Lung microvascular endothelial cell (primary cell): ENCODE measurements at regions not wholly inside any gene's neighbourhood (a gene's known extent, or its start where the extent isn't known, plus 50 kb on each side); places are given as distances from the start of the nearest gene placed in this dataset.
A peak's percentile ranks its signal among the peaks of the same experiment; 100 is the strongest.

Experiments
- DNase-seq, 2 donors: peaks; one replicate each; pipeline versions ENCODE4 v3.0.0 to v3.0.0-alpha.2; 2010; ENCODE audit warnings: low read depth in 2 of 2

DNA sequence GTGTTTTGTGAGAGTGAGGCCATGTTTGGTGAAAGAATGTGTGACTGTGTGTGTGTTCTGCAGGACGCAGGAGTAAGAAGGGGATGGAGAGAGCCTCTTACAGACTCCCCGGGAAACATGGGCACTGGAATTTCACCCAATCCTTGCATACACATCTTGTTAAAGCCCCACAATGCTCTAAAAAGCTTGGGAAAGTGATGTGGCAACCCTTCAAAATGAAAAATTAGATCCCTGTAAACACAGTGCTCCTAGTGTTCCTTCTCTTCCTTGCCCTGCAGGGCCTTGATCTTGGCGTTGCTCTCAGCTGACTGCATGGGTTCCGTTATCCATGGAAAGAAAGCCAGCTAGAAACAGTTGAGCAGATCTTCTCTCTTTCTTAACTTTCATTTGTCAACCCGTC, 701.7 kb downstream of the SEMA5A start:
- DNase-seq = no peak

DNA sequence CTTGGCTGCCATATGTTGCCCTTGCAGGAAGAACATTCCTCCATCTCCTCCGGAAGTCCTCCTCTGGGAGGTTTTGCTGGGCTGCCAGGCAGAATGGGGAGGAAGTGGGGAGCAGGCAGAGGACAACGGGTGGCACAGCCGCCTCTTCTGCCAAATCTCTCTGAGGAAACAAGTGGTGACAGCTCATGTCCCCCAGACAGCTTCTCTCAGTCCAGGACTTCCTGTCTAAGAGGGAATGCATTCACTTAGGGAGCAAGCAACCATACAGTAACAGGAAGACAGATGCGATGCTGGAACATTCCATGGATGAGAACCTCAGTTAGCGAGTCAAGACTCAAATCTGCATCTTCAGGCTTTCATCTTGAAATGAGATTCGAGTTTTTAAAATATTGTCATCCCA, 701.0 kb downstream of the SEMA5A start:
- DNase-seq = peak; percentile 19 to 61

DNA sequence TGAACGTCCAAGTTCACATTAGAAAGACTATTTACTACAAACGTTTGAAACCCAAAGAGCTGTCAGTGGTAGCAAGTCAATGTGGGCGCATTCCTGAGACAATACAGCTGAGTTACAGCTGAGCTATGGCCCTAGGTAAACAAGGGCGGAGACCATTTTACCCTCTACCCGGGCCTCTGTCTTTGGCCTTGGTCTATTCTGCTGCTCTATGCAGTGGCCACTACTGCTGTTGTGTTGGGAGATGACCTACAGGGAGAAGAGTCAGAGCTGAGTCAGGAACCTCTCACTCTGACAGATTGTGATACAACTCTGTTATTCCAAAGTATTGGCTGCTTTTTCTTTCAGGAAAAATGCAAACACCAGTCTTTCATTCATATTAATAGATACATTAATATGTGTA, 700.6 kb downstream of the SEMA5A start:
- peak in 1 of 2 donors; percentile 56 for DNase-seq

DNA sequence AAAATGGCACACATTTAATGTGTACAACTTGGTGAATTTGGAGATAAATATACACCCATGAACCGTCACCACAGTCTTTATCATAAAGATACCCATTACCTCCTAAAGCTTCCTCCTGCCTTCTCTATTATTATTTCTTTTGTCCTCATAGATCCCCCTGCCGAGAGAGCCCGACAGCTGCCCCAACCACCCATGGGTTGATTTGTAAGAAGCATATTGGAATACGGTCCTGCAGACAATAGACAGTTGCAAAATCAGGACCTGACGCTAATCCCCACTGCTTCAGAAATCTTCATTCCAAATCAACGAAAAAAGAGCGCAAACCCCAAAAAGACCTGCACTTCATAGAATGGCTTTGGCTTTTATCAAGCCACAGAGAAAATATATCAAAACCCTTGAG, 697.5 kb downstream of the SEMA5A start:
- DNase-seq = no peak

DNA sequence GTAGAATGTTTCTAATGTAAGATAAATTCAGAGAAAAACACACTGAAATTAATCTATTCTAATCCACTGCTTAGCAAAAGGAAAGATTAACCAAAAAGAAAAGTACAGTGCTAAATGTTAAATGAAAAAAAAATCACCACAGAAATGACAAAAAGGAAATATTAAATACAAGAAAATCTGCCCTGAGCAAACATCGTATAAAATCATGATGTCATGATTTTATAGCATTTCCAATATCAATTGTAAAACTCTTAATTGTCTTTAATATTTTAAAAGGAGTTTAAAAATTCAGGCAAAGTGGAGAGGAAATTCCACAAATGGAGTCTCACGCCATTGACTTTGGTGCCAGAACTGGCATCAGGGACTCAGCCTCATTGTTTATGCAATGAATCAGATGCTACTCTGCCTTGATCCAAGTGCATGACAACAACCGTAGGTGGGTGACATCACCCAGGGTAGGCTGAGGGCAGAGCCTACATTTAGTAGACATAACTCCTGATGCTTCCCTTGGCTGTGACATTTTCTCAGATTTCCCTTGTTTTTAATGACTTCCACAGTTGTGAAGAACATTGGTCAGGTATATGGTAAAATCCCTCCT, 696.8 kb downstream of the SEMA5A start:
- DNase-seq = peak; percentile 78 to 87

DNA sequence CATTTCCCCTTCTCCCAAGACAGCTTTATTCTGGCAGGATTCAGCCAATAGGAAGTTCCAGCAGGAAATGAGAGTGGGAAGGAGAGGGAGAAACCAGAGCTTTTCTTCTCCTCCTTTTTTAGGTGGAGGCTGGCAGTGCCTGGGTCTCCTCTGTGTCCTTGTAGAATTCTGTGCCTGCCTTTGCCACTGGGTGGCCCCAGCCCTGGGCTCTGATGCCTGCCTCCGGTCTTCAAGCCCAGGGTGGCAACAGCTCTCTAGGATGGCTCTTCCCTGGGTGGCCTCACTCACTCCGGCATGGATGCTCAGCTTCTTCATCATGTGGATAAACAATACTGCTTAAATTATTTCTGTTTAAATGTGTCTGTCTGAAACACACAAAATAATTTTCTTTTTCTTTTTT, 694.8 kb downstream of the SEMA5A start:
- no peak for DNase-seq

DNA sequence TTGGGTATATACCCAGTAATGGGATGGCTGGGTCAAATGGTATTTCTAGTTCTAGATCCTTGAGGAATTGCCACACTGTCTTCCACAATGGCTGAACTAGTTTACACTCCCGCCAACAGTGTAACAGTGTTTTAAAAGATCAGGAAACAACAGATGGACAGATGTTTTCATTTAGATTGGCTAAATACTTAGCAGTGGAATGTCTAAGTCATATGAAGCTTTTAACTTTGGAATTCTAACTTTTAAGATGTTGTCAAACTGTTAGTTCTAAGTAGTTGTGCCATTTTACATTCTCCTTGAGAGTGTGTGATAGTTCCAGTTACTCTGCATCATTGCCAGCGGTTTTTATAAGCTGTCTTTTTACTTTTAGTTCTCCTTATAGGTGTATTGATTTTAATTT, 688.8 kb downstream of the SEMA5A start:
- no peak for DNase-seq

DNA sequence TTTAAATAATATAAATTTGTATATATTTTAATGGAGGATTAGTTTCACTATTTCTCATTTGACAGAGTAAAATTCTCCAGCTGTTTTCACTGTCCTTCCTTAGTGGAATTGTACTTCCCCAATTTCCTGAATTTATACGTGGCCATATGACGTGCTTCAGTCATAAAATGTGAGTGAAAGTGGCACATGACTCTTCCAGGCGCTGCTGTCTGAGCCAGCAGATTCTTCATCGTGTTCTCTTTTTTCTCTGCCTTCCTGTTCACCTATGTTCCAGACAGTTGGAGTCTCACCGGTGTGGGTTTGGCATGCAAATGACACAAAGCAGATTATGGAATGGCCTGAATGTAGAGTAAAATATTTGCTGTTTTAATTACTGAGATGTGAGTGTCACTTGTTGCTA, 684.1 kb downstream of the SEMA5A start:
- peak; percentile 50 to 86 for DNase-seq

DNA sequence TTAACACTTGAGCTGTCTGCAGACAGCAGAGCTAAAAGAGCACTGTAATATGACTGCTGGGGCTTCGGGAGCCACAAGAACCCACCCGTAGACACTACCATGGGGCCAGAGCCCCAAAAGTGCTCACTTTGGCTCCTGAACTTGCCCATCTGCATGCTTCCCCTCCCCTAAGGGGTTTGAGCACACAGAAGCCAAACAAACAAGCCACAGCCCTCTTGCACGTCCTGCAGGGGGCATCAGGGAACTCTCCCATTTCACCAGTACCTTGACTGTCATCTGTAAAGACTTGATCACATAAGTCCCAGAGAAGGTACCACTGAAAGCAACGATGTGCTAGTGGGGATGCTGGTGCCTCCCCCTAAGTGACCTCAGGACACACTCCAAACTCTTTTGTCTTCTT, 681.8 kb downstream of the SEMA5A start:
- peak; percentile 53 to 60 for DNase-seq

DNA sequence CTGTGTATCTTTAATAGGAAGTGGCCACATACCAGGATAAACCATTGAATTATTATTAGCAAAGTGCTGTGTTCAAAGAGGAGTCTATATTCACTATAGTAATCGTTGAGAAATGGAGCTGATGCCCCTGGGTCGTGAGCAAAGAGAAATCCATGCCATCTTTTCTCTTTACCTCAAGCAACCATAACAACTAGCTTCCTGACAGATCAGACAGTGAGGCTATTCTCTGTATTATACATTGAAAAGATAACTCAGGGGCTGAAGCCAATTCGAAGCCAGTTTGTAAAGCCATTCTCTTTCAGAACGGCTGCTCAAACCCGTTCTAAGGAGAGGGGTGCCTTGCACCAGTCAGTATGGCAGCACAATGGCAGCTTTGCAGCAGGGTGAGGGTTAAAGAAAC, 680.6 kb downstream of the SEMA5A start:
- DNase-seq = no peak

DNA sequence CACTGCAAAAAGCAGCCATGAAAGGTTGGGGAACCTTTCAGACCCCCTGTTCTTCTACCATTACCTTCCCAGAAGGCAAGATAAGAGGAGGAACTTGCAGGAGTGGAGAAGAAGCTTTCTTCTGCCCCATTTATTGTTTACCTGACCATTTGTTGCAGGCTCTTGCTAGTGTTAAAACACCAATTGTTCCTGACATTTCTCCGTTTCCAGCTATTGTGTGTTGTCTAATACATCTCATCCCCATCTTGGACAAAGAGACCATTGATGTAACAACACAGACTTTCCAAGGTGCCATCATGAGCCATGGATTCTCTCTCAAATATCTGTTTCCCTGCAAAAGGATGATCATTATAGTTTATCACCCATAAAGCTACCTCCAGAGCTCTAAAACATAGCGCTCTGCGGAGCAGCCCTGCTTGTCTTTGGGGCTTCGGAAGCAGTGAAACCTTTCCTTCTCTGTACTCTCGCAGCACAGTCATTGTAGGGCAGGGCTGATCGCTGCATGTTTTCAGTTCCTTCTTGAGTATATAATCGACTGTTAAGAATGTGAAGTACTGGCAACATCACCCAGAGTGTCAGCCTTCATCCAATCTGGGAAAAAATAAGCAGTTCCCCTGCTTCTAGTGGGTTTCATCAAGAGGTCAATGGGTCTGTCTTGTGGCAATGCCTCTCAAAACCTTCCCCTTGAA, 680.0 kb downstream of the SEMA5A start:
- DNase-seq = no peak

DNA sequence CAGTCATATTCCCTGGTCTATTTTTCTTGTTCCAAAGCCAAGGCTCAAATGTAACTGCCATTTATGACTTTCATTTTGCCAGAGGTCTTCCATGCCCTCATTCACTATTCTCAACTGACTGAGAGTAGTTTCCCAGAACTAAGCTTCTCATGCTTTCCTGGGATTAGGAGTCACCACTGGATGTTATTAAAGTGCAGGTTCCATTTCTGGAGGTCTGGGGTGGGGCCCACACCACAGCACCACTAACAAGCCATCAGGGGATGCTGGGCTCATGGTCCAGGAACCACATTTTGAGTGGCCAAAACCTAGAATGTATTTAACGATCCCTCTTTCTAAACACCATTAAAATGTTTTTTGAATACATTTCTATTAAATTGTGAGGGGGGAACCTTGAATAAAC, 677.6 kb downstream of the SEMA5A start:
- no peak for DNase-seq

DNA sequence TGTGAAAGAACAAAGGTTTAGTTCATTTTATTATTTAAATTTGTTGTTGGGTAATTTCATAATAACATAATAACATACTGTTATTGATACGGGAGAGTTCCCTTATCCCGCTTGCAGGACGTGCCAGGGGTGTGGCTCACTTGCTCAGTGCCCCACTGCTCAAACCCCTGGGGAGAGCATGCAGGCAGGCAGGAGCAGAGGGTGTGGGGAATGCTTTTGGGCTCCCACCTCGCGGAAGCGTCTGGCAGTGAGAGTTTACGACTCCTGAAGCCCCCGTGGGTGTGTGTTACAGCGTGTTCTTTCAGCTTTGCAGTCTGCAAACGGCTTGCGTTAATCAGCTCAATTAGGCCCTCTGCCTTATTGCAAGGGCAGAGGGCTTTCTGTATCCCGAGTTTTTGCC, 675.9 kb downstream of the SEMA5A start:
- no peak for DNase-seq

DNA sequence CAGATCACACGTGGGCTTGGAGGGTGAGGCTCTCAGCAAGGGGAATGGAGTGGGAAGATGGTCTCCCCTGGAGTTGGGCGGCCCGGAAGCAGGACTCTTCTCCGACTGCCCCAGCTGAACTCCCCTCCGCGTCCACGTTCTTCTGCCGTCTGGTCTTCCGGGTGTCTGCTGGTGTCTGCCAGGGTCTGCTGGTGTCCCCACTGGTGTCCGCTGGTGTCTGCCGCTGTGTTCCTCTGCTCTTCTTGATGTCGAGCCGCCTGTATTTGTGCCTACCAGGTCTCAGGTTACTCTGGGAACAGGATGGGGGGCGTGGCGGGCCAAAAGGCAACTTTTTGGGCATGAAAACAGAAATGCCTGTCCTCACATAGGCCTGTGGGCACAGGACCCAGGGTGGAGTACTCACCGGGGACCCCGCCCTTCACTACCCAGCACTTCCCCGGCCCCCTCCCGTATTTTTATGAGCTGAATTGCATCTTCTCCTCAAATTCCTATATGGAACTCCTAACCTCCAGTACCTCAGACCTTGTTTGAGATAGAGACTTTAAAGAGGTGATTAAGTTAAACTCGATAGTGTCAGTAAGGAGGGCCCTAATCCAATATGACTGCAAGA, 675.4 kb downstream of the SEMA5A start:
- no peak for DNase-seq

DNA sequence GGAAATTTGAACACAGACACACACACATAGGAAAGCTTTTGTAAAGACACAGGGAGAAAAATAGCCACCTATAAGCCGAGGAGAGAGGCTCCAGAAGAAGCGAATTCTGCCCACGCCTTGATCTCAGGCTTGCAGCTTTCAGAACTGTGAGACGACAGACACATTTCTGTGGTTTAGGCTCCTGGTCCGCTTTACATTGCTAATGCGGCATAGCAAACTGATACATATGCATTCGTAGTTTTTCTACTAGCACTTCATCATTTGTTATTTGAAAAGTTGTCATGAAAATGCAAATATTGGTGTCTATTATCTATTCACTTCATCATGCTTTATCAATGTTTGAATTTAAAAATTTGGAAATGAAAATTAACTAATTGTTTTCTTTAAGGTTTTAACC, 674.9 kb downstream of the SEMA5A start:
- DNase-seq = no peak

DNA sequence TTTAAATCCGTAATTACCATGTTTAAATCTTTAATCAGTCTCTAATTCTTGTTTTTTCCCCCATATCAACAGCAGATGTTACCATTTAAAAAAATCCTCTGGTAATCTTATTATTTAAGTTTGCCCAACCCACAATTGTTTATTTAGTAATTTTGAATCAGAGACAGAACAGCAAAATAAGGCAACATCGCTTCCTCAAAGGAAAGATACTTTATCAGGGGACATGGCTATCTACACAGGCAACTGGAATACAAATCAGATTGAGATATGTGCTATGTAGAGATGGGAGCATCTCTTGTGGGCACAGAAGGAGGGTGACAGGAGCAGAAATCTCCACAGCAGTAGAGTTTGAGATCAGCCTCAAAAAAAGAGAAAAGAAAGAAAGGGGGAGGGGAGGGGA, 674.4 kb downstream of the SEMA5A start:
- DNase-seq = no peak

DNA sequence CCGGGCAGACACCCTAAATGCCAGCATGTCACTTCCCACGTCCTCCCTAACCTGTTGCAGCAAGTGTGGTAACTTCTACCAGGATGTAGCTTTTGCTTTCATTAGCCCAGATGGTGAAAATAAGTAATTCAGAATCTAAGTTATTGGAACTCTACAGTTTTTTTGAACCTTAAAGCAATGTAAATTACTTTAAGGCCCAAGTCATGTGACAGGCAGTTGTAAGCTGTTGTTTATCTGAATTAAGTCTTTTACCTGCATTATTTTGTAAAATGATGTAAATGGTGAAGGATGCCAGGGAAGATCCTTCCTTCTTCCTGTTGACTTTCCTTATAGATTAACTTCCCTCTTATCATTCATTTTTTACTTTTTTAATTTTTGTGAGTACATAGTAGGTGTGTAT, 670.2 kb downstream of the SEMA5A start:
- DNase-seq = no peak

DNA sequence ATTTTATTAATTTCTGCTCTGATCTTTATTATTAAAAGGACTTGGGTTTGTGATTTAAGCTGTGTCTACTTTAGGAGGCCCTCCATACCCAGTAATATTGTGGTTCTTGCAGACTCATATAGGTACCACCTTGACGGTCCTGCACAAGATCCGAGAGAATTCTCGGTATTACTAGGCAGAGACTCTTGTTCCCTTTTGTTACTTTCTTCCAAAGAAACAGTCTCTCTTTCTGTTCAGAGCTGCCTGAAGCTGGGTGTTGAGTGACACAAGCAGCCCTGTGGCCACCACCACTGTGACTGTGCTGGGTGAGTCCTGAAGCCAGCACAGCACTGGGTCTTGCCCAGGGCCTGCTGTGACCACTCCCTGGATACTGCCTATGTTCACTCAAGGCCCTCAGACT, 666.6 kb downstream of the SEMA5A start:
- no peak for DNase-seq

DNA sequence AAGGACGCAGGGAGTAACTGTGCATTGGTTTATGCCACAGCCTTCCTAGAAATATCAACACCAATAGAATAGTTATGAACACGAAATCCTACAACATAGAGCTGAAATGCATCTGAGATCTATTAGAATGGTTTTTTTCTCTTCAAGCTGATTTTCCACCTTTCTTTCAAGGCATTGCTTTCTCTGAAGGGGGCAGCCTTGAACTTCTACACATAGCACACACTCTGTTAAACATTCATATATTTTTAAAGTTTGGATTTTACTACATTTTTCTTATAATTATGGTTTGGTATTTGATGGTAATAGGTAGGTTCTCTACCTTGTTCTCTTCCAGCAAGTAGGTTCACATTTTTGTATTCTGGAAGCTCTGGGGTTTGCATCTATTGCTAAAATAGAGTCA, 661.8 kb downstream of the SEMA5A start:
- DNase-seq = no peak

DNA sequence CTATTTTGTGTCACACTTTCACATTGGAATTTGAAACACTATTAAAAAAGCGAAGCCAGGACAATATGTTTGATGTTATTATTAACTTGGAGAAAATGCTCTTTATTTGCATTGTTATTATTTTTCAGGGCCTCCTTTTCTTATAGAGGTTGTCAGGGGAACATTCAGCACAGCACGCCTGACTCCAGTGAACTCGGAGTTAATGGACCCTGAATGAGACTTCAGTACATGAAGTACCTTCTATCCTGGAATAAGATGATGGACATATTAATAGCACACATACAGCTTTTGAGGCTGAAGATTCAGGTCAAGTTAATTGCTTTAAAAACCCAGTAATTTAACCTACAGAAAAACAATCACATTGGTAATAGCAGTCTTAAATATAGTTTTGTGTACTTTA, 652.9 kb downstream of the SEMA5A start:
- no peak for DNase-seq

DNA sequence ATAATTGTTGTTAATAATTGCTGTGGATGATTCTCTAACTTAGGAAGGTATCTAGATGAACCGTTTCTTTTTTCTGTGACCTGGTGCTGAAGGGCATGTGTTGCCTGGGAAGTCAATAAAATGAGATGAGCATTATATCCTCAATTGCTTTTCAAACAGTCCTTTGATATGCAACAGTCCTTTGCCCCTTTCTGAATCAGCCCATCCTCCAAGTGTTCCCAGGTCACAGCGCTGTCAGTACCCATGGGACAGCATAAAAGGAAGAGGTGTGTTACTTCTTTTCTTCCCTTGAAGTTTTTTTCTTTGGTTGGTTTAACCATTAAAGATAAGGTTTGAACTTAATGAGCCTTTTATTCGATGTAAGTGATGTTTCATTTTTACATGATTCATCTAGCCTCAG, 651.8 kb downstream of the SEMA5A start:
- no peak for DNase-seq

DNA sequence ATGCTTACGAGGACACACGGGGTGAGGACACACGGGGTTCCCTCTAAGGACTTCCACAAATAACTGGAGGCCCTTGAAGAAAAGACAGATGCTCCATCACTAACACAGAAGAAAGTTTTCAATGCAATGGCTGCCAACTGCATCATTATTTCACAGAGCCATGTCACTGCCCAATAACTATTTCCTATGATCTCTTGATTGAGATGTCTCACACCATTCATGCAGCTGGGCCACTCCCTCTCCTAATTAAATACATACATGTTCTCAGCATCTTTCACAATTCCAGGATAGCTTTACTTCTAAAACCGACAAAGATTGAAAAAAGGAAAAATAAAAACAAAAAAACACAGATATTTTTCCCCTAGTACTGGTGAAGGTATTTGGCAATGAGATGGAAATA, 650.8 kb downstream of the SEMA5A start:
- DNase-seq = no peak

DNA sequence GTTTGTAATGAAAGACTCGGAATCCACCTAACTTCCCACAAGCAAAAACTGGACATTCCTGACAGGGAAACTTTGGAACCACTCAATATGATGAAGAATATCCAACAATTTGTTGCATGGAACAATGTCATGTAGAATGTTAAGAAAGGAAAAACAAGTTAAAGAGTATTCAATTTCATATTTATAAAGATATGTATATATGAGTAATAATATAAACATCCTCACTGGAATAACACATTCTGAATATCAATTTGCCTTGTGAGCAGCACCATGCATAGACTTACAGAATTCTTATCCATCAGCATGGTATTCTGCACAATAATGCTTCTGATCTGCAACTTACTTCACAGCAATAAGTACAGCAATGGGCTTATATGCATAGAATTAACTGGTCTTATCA, 650.3 kb downstream of the SEMA5A start:
- no peak for DNase-seq
